NCI-H526 treated with DMSO at 0.1 percent for 48 hours (cell line): ENCODE measurements at regions not wholly inside any gene's neighbourhood (a gene's known extent, or its start where the extent isn't known, plus 50 kb on each side); places are given as distances from the start of the nearest gene placed in this dataset.
A peak's percentile ranks its signal among the peaks of the same experiment; 100 is the strongest.
"Not testable (repeated sequence)": the region's sequence is repeated elsewhere in the genome, so short reads cannot be mapped to it uniquely, and the experiment has no call there.

Experiments used
- DNase-seq: peaks from one replicate; lab custom pipeline; 2025; lab: John Stamatoyannopoulos, UW

GRCh38 chr14:66278418-66278817, 207.8 kb upstream of the CCDC196 start:
- not testable (repeated sequence) for DNase-seq

GRCh38 chr14:66281036-66281776, 205.0 kb upstream of the CCDC196 start:
- no peak for DNase-seq

GRCh38 chr14:66284346-66284745, 201.8 kb upstream of the CCDC196 start:
- DNase-seq, result no peak

GRCh38 chr14:66288511-66288910, 197.7 kb upstream of the CCDC196 start:
- no peak for DNase-seq

- DNase-seq, result no peak
Measured at GRCh38 chr14:66291756-66292155, 194.4 kb upstream of the CCDC196 start.

- DNase-seq, result peak; percentile 19
Measured at GRCh38 chr14:66293533-66294105, 192.6 kb upstream of the CCDC196 start.

GRCh38 chr14:66295386-66295785, 190.8 kb upstream of the CCDC196 start:
- no peak for DNase-seq

GRCh38 chr14:66300886-66301285, 185.3 kb upstream of the CCDC196 start:
- DNase-seq, result no peak

GRCh38 chr14:66306101-66306500, 180.1 kb upstream of the CCDC196 start:
- no peak for DNase-seq

- no peak for DNase-seq
Measured at GRCh38 chr14:66311058-66311457, 175.1 kb upstream of the CCDC196 start.

GRCh38 chr14:66311990-66312389, 174.2 kb upstream of the CCDC196 start:
- DNase-seq, result no peak

GRCh38 chr14:66312451-66312850, 173.7 kb upstream of the CCDC196 start:
- DNase-seq, result no peak

- DNase-seq, result no peak
Measured at GRCh38 chr14:66315098-66315497, 171.1 kb upstream of the CCDC196 start.

GRCh38 chr14:66315548-66315947, 170.6 kb upstream of the CCDC196 start:
- DNase-seq, result no peak

GRCh38 chr14:66322564-66322963, 163.6 kb upstream of the CCDC196 start:
- no peak for DNase-seq

GRCh38 chr14:66330228-66330627, 155.9 kb upstream of the CCDC196 start:
- DNase-seq, result peak; percentile 51

- no peak for DNase-seq
Measured at GRCh38 chr14:66330916-66331315, 155.3 kb upstream of the CCDC196 start.

- DNase-seq, result not testable (repeated sequence)
Measured at GRCh38 chr14:66333293-66333692, 152.9 kb upstream of the CCDC196 start.

- no peak for DNase-seq
Measured at GRCh38 chr14:66341239-66341638, 144.9 kb upstream of the CCDC196 start.

GRCh38 chr14:66345986-66346385, 140.2 kb upstream of the CCDC196 start:
- no peak for DNase-seq

- no peak for DNase-seq
Measured at GRCh38 chr14:66351310-66351709, 134.9 kb upstream of the CCDC196 start.

GRCh38 chr14:66359500-66359899, 126.7 kb upstream of the CCDC196 start:
- peak; percentile 25 for DNase-seq

GRCh38 chr14:66360366-66360926, 125.7 kb upstream of the CCDC196 start:
- DNase-seq, result no peak

- DNase-seq, result no peak
Measured at GRCh38 chr14:66361013-66361412, 125.2 kb upstream of the CCDC196 start.
